EL (cell line): ENCODE measurements at regions not wholly inside any gene's neighbourhood (a gene's known extent, or its start where the extent isn't known, plus 50 kb on each side); places are given as distances from the start of the nearest gene placed in this dataset.
A peak's percentile ranks its signal among the peaks of the same experiment; 100 is the strongest.

Experiments used
- DNase-seq: peaks from one replicate; pipeline ENCODE4 v3.0.0-alpha.2; 2016

GRCh38 chr9:124179196-124180071 is 78.3 kb upstream of the NEK6 start:
- DNase-seq: no peak

GRCh38 chr9:124180557-124180956 is 77.2 kb upstream of the NEK6 start:
- DNase-seq: peak; percentile 41

- DNase-seq: no peak
These were observed 75.0 kb upstream of the NEK6 start for GRCh38 chr9:124182741-124183140.

GRCh38 chr9:124183772-124184171 is 74.0 kb upstream of the NEK6 start:
- DNase-seq: no peak

- DNase-seq: no peak
These were observed 72.3 kb upstream of the NEK6 start for GRCh38 chr9:124185413-124185812.

- no peak for DNase-seq
These were observed 70.4 kb upstream of the NEK6 start for GRCh38 chr9:124187311-124187710.

GRCh38 chr9:124188331-124189110 is 69.2 kb upstream of the NEK6 start:
- DNase-seq: no peak

- DNase-seq: no peak
These were observed 67.0 kb upstream of the NEK6 start for GRCh38 chr9:124190761-124191160.

- no peak for DNase-seq
These were observed 65.9 kb upstream of the NEK6 start for GRCh38 chr9:124191691-124192395.

GRCh38 chr9:124196814-124197176 is 61.0 kb upstream of the NEK6 start:
- DNase-seq: no peak

GRCh38 chr9:124197177-124198095 is 60.3 kb upstream of the NEK6 start:
- no peak for DNase-seq

- no peak for DNase-seq
These were observed 59.4 kb upstream of the NEK6 start for GRCh38 chr9:124198331-124198730.

- DNase-seq: no peak
These were observed 58.8 kb upstream of the NEK6 start for GRCh38 chr9:124198948-124199347.

- DNase-seq: no peak
These were observed 58.3 kb upstream of the NEK6 start for GRCh38 chr9:124199474-124199873.

GRCh38 chr9:124202447-124202971 is 55.2 kb upstream of the NEK6 start:
- peak; percentile 32 for DNase-seq

- DNase-seq: no peak
These were observed 51.9 kb upstream of the NEK6 start for GRCh38 chr9:124205686-124206352.

GRCh38 chr9:124206391-124206790 is 51.4 kb upstream of the NEK6 start:
- no peak for DNase-seq
